GM21737 (cell line): ENCODE measurements at regions not wholly inside any gene's neighbourhood (a gene's known extent, or its start where the extent isn't known, plus 50 kb on each side); places are given as distances from the start of the nearest gene placed in this dataset.
A peak's percentile ranks its signal among the peaks of the same experiment; 100 is the strongest.

Experiments
- ATAC-seq: cut with Tn5 transposase; IDR thresholded peaks from one replicate; pipeline ENCODE4 v1.9.1; 2021; ENCODE audit warnings: mild to moderate bottlenecking, moderate library complexity; ENCODE audit not compliant: unreplicated experiment

DNA sequence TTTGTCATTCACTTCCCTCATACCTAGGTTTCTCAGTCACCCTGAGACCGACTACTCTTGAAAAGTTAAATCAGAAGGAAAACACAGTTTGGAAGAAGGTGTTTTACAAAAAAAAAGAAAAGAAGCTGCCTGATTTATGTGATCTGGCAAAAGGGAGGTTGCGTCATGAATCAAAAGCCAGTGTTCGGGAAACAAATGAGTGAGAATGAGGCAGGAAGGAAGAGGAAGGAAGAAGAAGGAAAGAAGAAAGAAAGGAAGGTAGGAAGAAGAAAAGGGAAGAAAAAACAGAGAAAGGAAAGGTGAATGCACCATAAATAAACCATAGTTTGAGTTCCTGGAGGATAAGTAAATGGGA lies 314.6 kb downstream of the BLID start:
- ATAC-seq, result no peak

- no peak for ATAC-seq
Measured at GRCh38 chr11:121800731-121801393, 315.2 kb downstream of the BLID start.

GRCh38 chr11:121800240-121800639 lies 315.8 kb downstream of the BLID start:
- ATAC-seq, result no peak

GRCh38 chr11:121797496-121797895 lies 318.5 kb downstream of the BLID start:
- no peak for ATAC-seq

DNA sequence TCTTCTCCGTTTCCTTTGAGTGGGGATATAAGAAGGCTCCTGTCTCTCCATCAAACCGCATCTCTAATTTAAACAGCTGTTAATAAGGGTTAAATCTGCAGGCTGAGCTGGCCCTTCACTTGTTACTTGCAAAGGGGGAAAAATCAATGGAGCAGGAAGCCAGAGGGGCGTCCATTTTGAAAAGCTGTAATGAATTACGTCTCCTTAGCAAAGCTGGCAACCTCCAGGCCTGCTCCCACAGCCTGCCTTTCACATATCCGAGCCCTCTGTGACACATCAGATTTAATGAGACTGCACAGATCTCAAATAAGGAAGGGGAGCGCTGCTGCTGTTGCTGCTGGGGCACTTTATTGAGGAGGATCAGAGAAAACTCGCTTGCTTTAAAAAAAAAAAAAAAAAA lies 320.8 kb downstream of the BLID start:
- ATAC-seq, result no peak

- ATAC-seq, result no peak
Measured at GRCh38 chr11:121794671-121795141, 321.3 kb downstream of the BLID start.

DNA sequence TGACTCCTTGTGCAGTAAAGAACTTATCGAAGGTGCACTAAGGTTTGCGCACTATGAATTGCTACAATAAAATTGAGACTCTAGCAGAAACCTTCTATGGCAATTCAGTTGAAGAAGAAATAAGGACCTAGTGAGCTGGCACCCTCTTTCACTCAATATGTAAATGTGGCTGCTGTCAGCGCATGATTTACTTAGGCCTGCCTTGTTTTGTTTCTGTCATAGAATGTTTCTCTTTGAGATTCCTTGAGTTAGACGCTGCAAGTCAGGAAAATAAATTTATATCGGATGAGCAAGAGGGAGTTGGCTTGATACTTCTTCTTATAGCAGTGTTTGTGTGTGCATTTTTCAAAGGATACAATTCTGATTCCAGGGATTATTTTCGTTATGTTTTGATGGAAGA lies 322.1 kb downstream of the BLID start:
- ATAC-seq, result no peak

DNA sequence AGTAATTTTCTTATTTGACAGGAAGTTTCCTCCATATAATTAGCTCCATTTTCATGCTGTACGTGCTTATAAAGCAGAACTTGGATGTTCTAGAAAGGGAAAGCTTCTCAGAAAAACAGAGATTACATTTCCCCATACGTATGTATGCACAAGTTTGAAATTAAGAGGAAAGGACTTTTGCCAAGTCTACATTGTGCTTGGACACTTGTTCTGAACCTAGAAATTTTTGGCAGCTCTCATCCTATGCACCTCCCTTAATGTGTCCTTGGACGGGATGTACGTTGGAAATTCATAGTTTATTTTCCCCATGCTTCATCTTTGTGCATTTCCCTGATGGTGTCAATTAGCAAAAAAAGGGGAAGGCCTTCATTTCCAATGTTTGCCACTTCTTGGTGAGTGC lies 322.7 kb downstream of the BLID start:
- ATAC-seq, result no peak

DNA sequence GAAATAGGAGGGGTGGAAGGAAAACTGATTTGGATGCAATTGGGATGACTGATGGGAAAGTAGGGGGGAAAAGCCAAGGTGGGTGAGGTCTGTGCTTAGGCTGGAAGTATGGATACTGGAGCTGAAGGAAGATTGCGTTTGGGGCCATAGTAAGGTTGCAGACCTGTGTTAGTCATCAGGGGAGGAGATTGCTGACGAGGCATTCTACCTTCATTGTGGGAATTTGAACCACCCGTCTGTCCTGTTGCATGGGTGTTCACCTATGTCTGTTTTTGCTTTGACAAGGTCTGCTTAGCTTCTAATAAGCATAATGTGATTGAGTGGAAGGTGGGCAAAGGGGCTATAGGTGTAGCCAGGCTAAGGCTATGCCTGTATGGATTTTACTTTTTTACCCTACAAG lies 323.8 kb downstream of the BLID start:
- no peak for ATAC-seq

- no peak for ATAC-seq
Measured at GRCh38 chr11:121790430-121790829, 325.6 kb downstream of the BLID start.

DNA sequence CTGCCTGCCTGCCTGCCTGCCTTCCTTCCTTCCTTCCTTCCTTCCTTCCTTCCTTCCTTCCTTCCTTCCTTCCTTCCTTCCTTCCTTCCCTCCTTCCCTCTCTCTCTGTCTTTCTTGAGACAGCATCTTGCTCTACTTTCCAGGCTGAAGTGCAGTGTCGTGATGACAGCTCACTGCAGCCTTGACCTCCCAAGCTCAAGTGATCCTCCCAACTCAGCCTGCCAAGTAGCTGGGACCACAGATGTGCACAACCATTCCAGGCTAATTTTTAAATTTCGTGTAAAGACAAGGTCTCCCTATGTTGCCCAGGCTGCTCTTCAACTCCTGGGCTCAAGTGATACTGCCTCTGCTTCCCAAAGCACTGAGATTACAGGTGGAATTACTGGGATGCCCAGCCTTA lies 328.2 kb upstream of the SORL1-AS1 start:
- ATAC-seq, result no peak

DNA sequence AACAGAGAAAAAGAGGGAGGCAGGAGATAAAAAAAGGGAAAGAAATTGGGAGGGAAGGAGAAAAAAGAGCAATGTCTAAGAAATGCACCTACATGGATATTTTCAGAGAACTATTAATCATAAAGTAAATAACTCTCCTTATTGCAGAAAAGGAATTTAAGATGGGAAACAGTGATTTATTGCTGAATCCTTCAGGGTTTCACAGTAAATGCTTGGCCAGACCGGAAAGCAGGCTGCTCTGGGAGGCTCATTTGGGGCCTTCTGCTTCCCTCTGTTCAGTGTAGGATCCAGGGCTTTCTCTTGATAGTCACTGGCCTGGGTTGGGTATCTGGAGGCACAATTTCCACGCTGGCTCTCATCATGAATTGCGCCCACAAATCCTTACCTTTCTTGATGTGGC lies 324.3 kb upstream of the SORL1-AS1 start:
- ATAC-seq, result no peak

DNA sequence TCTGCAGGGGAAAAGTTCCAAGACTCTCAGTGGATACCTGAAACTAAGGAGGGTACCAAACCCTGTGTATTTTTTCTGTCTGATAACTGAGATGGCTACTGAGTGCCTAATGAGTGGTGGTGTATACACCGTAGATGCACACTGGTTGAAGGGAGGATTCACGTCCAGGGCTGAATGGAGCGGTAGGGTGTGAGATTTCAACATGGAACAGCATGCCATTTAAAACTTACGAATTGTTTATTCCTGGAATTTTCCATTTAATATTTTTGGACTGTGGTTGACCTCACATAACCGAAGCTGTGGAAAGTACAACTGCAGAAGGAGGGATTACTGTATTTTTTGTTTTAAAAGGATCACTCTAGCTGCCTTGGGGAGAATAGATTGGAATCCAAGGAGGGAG lies 322.5 kb upstream of the SORL1-AS1 start:
- ATAC-seq, result no peak

- no peak for ATAC-seq
Measured at GRCh38 chr11:121773076-121773475, 320.3 kb upstream of the SORL1-AS1 start.

DNA sequence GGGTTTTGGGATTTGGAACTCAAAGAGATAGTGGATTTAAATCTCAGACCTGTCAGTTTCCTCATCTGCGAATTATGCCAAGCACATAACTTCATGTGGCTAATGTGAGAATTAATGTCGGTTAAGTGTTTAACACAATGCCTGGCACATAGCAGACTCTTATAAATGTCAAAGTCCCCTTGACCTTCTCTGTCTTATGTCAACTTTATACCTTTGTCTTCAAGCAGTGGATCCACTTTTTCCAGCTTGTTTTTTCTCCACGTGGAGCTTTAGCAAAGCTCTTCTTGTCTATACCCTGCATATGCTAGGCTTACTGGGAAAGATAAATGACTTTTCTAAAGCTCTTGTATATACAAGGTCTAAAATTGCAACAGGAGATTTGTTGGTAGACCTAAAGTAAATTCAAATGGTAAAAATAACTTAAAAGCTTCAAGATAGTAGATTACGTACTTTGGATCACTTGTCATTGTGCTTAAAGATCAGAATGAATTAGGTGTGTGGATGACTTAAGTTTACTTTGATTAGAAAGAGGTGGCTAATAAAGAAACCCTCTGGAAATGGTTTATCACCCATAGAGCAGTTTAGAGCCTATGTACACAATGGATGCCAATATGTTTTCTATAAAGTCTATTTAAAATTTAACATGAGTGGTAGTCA lies 318.3 kb upstream of the SORL1-AS1 start:
- no peak for ATAC-seq

- ATAC-seq, result no peak
Measured at GRCh38 chr11:121769191-121769590, 316.4 kb upstream of the SORL1-AS1 start.

DNA sequence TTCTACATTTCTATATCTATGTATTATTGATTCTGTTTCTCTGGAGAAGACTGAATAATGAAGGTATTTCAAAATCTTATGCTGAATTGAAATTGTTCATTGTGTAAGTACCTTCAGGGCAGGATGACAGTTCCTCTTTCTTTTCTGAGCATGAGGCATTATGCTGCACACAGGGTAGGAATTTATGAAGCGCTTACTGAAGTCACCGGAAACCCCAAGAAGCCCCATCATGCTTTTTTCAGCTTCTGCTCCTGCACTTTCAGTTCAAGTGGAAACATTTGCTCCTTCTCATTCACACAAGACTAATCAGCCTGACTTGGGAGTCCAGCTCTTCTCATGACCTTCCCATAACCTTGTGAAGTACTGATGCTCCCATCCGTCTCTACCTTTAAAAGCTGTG lies 314.7 kb upstream of the SORL1-AS1 start:
- peak; percentile 71 for ATAC-seq

- no peak for ATAC-seq
Measured at GRCh38 chr11:121766991-121767390, 314.2 kb upstream of the SORL1-AS1 start.

GRCh38 chr11:121766166-121766565 lies 313.4 kb upstream of the SORL1-AS1 start:
- ATAC-seq, result no peak

DNA sequence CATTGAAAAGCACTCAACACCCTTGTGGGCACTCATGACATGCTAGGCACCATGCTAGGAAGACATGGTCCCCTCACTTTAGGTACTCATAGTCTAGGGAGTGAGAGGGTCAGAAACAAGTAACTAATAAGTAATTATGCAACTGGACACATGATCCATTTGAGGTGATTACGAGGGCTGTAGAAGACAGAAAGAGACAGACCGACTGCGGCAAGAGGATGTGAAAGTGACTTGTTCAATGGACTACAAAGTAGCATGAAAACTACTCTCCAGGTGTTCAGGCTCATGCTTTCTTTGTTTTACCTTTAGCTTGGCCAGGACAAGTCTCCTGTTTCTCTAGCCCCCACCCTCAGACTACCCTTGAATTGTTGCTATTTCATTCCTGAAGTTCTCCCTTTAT lies 310.8 kb upstream of the SORL1-AS1 start:
- peak; percentile 59 for ATAC-seq

DNA sequence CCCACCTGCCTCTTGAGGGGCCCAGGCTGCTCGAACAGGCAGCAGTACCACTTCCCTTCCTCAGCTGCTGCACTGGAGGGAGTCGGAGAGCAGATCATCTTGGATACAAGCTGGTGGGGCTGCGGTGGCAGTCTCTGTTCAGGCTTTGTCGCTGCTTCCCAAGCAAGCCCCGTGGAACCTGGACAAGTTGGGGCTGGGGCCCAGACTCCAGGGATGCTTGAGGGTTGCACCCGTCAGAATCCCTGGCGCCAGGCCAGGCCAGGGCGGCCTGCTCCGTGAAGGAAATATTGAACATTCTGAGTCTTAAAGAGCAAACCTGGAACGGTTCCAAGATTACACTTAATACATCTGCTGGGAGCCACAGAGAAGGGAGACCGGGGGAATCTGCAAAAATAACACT lies 310.1 kb upstream of the SORL1-AS1 start:
- no peak for ATAC-seq

- ATAC-seq, result no peak
Measured at GRCh38 chr11:121761186-121761585, 308.4 kb upstream of the SORL1-AS1 start.
